HG02870 (cell line): ENCODE measurements at regions not wholly inside any gene's neighbourhood (a gene's known extent, or its start where the extent isn't known, plus 50 kb on each side); places are given as distances from the start of the nearest gene placed in this dataset.
"Not testable (repeated sequence)": the region's sequence is repeated elsewhere in the genome, so short reads cannot be mapped to it uniquely, and the experiment has no call there.

Experiments used
- ATAC-seq: cut with Tn5 transposase; IDR thresholded peaks from one replicate; pipeline ENCODE4 v1.9.1; 2021; ENCODE audit warnings: mild to moderate bottlenecking, moderate library complexity; ENCODE audit not compliant: unreplicated experiment

- ATAC-seq: no peak
These were observed 732.3 kb upstream of the CELF4 start for GRCh38 chr18:38297910-38298309.

- ATAC-seq: no peak
These were observed 724.6 kb upstream of the CELF4 start for GRCh38 chr18:38290229-38290628.

DNA sequence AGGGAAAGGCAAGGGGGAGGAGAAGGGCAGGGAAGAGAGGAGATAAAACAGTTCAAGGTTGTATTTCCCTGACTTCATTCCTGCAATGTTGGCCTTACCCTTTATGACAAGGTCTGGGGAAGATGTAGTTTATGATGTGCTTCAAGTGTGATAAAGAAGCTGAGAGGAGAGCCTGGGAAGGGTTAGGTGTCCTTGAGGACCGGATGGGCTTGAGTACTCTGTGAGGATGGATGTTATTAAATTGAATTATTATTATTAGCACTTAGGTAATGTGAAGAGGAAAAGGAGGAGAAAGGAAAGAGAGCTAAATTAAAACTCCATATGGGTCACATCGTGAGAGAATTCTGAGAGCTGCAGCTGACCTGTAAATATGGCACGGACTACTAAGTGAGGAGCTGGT lies 719.4 kb upstream of the CELF4 start:
- no peak for ATAC-seq

GRCh38 chr18:38263066-38263465 lies 697.5 kb upstream of the CELF4 start:
- no peak for ATAC-seq

- ATAC-seq: no peak
These were observed 697.1 kb upstream of the CELF4 start for GRCh38 chr18:38262661-38263060.

DNA sequence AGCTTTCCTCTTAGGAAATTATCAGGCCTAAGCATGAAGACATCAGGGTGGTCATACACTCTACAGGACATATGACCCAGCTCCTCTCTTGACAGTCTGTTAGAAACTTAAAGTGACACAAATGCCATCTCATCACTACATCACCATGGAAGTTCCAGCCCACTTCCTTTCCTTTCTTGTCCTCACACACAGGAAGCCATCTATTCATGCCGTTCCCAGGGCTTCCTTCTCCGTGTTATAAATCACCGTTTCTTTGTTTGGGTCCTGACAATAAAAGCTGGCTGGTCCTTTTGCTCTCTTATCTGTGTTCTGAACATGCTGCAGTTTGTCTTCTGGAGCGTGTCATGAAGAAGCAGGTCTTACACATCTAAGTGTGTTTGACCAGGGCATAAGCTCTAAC lies 692.1 kb upstream of the CELF4 start:
- no peak for ATAC-seq

GRCh38 chr18:38256366-38256765 lies 690.8 kb upstream of the CELF4 start:
- no peak for ATAC-seq

DNA sequence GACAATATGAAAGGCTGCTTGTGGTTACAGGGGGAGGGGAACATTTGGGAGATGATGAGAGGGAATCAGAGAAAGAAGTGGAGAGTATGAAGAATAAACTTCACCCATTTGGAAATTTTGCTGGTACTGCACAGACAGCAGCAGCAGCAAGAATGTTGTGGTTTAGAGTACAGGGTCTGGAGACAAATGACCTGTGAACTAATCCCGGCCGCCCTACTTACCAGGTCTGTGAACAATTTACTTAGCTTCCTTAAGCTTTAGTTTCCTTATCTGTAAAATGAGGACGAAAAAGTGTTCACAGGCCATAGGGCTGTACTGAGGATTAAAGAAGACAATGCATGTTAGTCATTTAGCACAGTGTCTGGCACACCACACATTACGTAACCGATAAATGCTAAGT lies 685.4 kb upstream of the CELF4 start:
- no peak for ATAC-seq

GRCh38 chr18:38244480-38244879 lies 678.9 kb upstream of the CELF4 start:
- no peak for ATAC-seq

DNA sequence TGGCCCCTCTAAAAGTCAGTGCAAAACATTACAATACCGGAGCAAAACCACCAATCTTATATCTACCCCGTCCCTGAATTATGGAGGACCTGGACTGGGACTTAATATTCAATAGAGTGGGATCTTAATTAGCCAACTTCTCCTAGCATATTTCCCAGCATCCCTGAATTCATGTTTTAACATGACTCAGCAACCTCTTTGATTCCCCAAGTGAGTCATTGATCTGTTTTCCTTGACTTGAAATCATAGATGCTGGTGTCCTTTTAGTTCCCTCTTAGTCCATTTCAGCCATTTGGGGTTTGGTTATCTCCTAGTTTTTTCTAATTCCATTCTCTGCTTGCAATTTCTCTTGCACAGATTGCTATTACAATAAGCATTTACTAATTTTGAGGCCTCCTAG lies 677.7 kb upstream of the CELF4 start:
- no peak for ATAC-seq

DNA sequence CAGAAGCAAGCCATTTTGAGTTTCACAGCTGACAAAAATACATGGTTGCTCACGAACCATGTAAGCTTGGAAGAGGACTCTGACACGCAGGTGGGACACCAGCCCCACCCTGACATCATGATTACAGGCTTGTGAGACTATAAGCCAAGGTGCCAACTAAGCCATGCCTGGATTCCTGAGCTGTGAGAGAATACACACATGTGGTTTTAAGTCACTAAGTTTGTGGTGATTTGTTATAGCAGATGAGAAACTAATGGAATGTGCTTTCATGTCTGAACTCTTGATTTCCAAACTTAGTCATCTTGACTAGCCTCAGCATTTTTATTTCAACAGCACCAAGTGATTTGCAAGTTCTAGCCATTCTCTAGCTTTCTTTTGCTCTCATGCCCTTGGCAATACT lies 676.1 kb upstream of the CELF4 start:
- no peak for ATAC-seq

- no peak for ATAC-seq
These were observed 675.6 kb upstream of the CELF4 start for GRCh38 chr18:38241216-38241615.

DNA sequence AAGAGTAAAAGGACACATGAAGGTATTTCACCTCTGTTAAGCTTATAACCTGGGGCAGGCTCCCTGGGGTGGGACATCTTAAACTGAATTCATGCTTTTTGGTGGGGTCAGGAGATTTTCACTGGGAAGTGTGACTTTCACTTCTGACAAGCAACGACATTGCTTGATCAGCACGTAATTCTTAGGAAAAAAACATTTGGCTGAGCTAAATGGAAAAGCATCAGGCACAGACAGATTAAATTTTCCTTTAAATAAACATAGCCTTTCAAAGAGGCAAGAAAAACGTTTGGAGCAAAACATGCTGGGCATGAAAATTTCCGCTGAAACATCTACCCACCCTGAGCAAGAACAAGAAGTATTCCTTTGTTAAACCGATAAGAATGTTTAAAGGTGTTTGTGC lies 674.0 kb upstream of the CELF4 start:
- ATAC-seq: no peak

DNA sequence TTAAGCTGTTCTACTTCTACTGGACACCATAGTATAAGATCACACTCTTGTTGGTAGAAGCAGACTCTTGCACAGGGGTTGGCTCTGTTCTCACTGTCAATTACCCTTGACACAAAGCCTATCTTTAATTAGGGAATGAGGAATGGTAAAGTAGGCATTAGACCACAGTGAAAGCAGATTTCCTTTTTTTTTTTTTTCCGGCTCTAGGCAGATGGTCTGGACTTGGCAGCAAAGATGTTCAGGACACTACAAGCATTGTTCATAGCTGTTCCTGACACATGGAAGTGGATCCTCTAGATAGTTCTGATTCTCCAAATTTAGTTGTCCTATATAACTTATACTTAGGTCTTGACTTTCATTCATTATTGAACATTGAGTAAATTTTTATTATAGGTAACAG lies 672.2 kb upstream of the CELF4 start:
- ATAC-seq: no peak

DNA sequence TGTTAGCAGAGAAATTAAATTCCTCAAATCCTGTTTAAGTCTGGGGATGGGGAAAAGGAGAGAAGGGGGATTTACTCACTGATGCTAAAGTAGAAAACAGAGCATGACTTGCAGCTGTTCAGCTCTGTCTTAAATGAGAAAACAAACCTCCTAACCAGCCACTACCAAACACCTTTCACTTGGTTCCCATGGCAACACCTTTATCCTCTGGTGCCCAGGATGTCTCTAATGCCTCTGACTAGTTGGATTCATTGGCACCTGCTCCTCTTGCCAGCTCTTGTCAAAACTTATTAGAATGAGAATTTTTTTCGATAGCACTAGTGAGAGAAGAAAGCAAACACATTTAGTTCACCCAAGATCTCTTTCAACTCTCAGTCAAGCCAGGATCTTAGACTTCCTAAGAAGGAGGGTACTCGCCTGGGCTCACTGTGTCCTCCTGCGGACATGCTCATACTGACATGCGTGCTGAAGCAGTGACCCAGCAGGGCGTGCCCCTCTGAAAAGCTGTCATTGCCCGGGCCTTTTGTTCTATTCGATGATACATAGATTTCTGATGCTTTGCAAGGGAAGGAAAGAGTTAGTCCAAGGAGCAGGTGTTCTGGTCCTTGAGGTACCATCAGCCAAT lies 656.0 kb upstream of the CELF4 start:
- no peak for ATAC-seq

DNA sequence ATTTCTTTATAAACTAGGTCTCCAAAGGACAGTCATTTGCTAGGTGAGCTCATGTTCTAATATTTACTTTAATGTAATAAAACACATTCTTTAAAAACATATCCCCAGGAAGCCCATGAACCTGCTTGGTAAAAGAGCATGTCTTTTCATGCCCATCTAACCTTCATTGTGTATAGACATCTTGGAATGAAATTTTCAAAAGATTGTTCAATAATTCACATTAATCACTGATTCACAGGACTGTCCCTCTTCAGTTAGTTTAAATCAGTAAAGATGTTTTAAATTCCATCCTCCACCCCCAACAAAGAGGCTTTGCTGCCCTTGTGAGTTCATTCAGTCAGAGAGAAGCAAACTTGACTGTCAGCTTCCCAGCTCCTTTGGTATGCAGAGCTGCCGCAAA lies 633.4 kb upstream of the CELF4 start:
- no peak for ATAC-seq

DNA sequence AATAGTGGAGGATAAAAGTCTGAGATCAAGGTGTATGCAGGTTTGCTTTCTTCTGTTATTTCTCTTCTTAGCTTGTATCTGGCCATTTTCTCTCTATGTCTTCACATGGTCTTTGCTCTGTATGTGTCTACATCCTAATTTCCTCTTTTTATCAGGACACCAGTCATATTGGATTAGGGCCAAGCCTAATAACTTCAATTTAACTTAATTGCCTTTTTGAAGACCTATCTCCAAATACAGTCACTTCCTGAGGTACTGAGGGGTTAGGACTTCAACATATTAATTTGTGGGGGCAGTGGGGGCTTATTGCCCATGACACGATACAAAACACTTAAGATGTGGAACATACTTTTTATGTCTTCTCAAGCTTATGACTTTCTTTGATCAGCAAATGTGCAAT lies 632.9 kb upstream of the CELF4 start:
- no peak for ATAC-seq

GRCh38 chr18:38186491-38186890 lies 620.9 kb upstream of the CELF4 start:
- ATAC-seq: no peak

- no peak for ATAC-seq
These were observed 609.0 kb upstream of the CELF4 start for GRCh38 chr18:38174594-38174993.

GRCh38 chr18:38174173-38174572 lies 608.6 kb upstream of the CELF4 start:
- ATAC-seq: no peak

DNA sequence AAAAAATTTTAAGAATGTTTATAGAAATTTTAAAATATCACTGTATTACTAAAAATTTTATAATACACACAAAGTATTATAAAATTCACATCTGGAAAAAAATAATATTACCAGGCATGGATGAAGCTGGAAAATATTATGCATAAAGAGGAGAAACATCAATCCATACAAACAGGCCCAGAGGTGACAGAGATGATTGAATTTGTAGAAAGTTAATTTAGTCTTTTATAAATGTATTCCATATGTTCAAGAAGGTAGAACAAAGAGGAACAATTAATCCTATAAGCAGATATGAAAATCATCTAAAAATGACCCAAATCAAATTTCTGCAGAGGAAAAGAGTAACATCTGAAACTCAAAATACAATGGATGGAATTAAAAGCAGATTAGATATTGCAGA lies 605.2 kb upstream of the CELF4 start:
- no peak for ATAC-seq

- no peak for ATAC-seq
These were observed 602.0 kb upstream of the CELF4 start for GRCh38 chr18:38167623-38168022.

GRCh38 chr18:38153116-38153515 lies 587.5 kb upstream of the CELF4 start:
- ATAC-seq: not testable (repeated sequence)

DNA sequence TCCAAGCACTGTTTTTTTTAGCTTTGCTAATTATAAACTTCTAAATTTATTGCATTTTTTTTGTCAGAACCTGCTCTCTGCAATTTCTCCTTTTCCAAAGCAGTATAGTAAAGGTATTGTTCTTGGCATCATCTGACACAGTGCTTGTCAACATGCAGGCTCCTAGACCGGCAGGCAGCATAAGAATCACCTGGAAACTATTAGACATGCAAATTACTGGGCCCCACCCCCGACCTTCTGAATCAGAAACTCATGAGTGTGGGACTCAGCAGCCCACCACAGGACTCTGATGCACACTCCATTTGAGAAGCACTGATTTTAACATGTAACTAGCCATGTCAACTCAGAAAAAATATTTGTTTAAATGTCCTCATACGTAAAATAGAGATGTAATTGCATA lies 551.1 kb upstream of the CELF4 start:
- no peak for ATAC-seq
